Endothelial cell of umbilical vein (primary cell): ENCODE measurements at regions not wholly inside any gene's neighbourhood (a gene's known extent, or its start where the extent isn't known, plus 50 kb on each side); places are given as distances from the start of the nearest gene placed in this dataset.
"Not testable (repeated sequence)": the region's sequence is repeated elsewhere in the genome, so short reads cannot be mapped to it uniquely, and the experiment has no call there.

Source experiments
- BruUV-seq: library from RNA; stranded (reverse); fragments of 400-500 nt; replicated peaks from 2 replicates; lab custom pipeline; 2021; lab: Mats Ljungman, UMichigan
- CTCF ChIA-PET: fragments of 300-600, 350-600 bp; sonication (Branson Sonifier 250); formaldehyde crosslinking; loops from one replicate; lab custom pipeline; 2021; ENCODE audit warnings: antibody characterized with exemption, inconsistent platforms; lab: Charles Lee
- POLR2A ChIA-PET: fragments of 300-600, 350-600 bp; sonication (Branson Sonifier 250); formaldehyde crosslinking; loops from one replicate; lab custom pipeline; 2021; ENCODE audit warnings: antibody characterized with exemption, inconsistent platforms; lab: Charles Lee
- DNase-seq: peaks from one replicate; pipeline ENCODE4 v3.0.0-alpha.2; 2011; ENCODE audit warnings: low read depth, low spot score
- FAIRE-seq: peaks from 2 replicates; lab custom pipeline; 2011; peaks lifted over from hg19 to GRCh38; lab: Jason Lieb, UNC
- H2AFZ ChIP-seq: 2 replicates; pipeline ENCODE4 v1.6.0; 2012; ENCODE audit warnings: low read depth, low read length, control low read depth, inconsistent platforms
- H3K27ac ChIP-seq: 2 replicates; pipeline ENCODE4 v1.5.1; 2011; ENCODE audit warnings: low read depth, mild to moderate bottlenecking, control low read depth, low read length, moderate library complexity; ENCODE audit not compliant: insufficient read depth
- H3K27me3 ChIP-seq, 2 experiments: 2 replicates each; pipeline versions ENCODE4 v1.6.0 to v1.6.1; 2011; ENCODE audit warnings: low read length in 2 of 2, mixed read lengths in 1 of 2; ENCODE audit not compliant: control insufficient read depth in 2 of 2, insufficient read depth in 2 of 2
- H3K36me3 ChIP-seq, 2 experiments: 2 replicates in 1 of 2; 3 replicates in 1 of 2; pipeline ENCODE4 v1.5.1; 2011; ENCODE audit warnings: low read length in 2 of 2, mild to moderate bottlenecking in 1 of 2, moderate library complexity in 1 of 2; ENCODE audit not compliant: control insufficient read depth in 2 of 2, insufficient read depth in 2 of 2; ENCODE audit errors: extremely low read depth in 1 of 2
- H3K4me1 ChIP-seq: 3 replicates; pipeline ENCODE4 v1.5.1; 2011; ENCODE audit warnings: mild to moderate bottlenecking, low read length; ENCODE audit not compliant: control insufficient read depth, insufficient read depth; ENCODE audit errors: extremely low read depth
- H3K4me2 ChIP-seq: 2 replicates; pipeline ENCODE4 v1.6.1; 2011; ENCODE audit warnings: low read length, control low read depth, mixed read lengths; ENCODE audit not compliant: insufficient read depth
- H3K4me3 ChIP-seq, 3 experiments: fragments of 200-600 bp in 1 of 3; sonication (generic), shearing (Covaris generic) in 1 of 3; replicated peaks in 1 of 3; 2 replicates each; pipeline ENCODE4 v1.5.1; 2011 to 2016; ENCODE audit warnings: control low read depth in 3 of 3, low read length in 3 of 3, mild to moderate bottlenecking in 2 of 3, inconsistent platforms in 1 of 3, low read depth in 1 of 3, moderate library complexity in 1 of 3; ENCODE audit not compliant: insufficient read depth in 1 of 3
- H3K79me2 ChIP-seq: 2 replicates; pipeline ENCODE4 v1.6.0; 2012; ENCODE audit warnings: low read length, inconsistent platforms; ENCODE audit not compliant: control insufficient read depth, insufficient read depth
- H3K9ac ChIP-seq: replicated peaks from 2 replicates; pipeline ENCODE3; 2011; ENCODE audit warnings: low read length, control low read depth; ENCODE audit not compliant: insufficient read depth; ENCODE audit errors: extremely low read depth
- H3K9me1 ChIP-seq: replicated peaks from 3 replicates; pipeline ENCODE4 v1.6.0; 2011; ENCODE audit warnings: mild to moderate bottlenecking, low read length; ENCODE audit not compliant: control insufficient read depth, insufficient read depth; ENCODE audit errors: extremely low read depth
- H3K9me3 ChIP-seq: replicated peaks from 2 replicates; pipeline ENCODE4 v1.5.1; 2012; ENCODE audit warnings: low read length, inconsistent platforms; ENCODE audit not compliant: control insufficient read depth, insufficient read depth
- H4K20me1 ChIP-seq: replicated peaks from 2 replicates; pipeline ENCODE3; 2011; ENCODE audit warnings: mild to moderate bottlenecking, low read length; ENCODE audit not compliant: control insufficient read depth, insufficient read depth; ENCODE audit errors: extremely low read depth
- EZH2 ChIP-seq: IDR thresholded peaks from 2 replicates; pipeline ENCODE4 v1.6.1; 2012; ENCODE audit warnings: borderline replicate concordance, low read depth, mild to moderate bottlenecking, moderate library complexity, low read length, inconsistent platforms; ENCODE audit not compliant: severe bottlenecking
- FOS ChIP-seq: IDR thresholded peaks from 2 replicates; pipeline ENCODE4 v1.6.1; 2011; ENCODE audit warnings: mild to moderate bottlenecking, low read length, moderate library complexity, borderline replicate concordance; ENCODE audit not compliant: insufficient read depth
- GATA2 ChIP-seq: IDR thresholded peaks from 2 replicates; pipeline ENCODE4 v1.7.0; 2011; ENCODE audit warnings: low read depth, mild to moderate bottlenecking, moderate library complexity, mixed read lengths, low read length; ENCODE audit not compliant: insufficient read length, insufficient read depth
- JUN ChIP-seq: IDR thresholded peaks from 2 replicates; pipeline ENCODE4 v1.6.1; 2011; ENCODE audit warnings: borderline replicate concordance, low read depth; ENCODE audit not compliant: insufficient read length, insufficient read depth
- MAX ChIP-seq: IDR thresholded peaks from 2 replicates; pipeline ENCODE4 v1.6.1; 2011; ENCODE audit not compliant: insufficient read depth, insufficient read length
- MYC ChIP-seq: IDR thresholded peaks from one replicate; pipeline ENCODE4 v1.6.1; 2011; ENCODE audit warnings: mild to moderate bottlenecking, low read depth, low read length
- POLR2A ChIP-seq: IDR thresholded peaks from 2 replicates; pipeline ENCODE4 v1.6.1; 2012; ENCODE audit warnings: low read depth, mild to moderate bottlenecking, control low read depth, low read length
- POLR2AphosphoS5 ChIP-seq: IDR thresholded peaks from 2 replicates; pipeline ENCODE4 v1.6.1; 2012; ENCODE audit warnings: low read depth, mild to moderate bottlenecking, control low read depth, low read length, moderate library complexity; ENCODE audit not compliant: insufficient read depth
- dilution Hi-C: fragments of 300-500 bp; cut with MboI; formaldehyde crosslinking; loops from one replicate; pipeline ENCODE4 v1.15.0; 2019; ENCODE audit warnings: low sequenced_read_pairs; ENCODE audit not compliant: extremely low pct_ligation_motif_present
- intact Hi-C: fragments of 100-400 bp; cut with micrococcal nuclease; formaldehyde crosslinking; loops from one replicate; pipeline ENCODE4 v1.10.0; 2022
- TF ChIP-seq, protein P1 (sequence below), 2 donors: IDR thresholded peaks; 1 replicate in 1 of 2; 2 replicates in 1 of 2; pipeline ENCODE4 v1.5.1; 2011; ENCODE audit warnings: low read length in 2 of 2, mild to moderate bottlenecking in 2 of 2, moderate library complexity in 2 of 2, control low read depth in 1 of 2, inconsistent platforms in 1 of 2, low read depth in 1 of 2; ENCODE audit not compliant: insufficient read depth in 1 of 2; ENCODE audit errors: extremely low read depth in 1 of 2

- POLR2A ChIA-PET: no interaction called here
- no peak for FAIRE-seq
Observed at GRCh38 chr4:101411926-101412325, 64.6 kb upstream of the PPP3CA start.

GRCh38 chr4:101411281-101411910 is 64.1 kb upstream of the PPP3CA start:
- intact Hi-C loops: not testable (repeated sequence)
- CTCF ChIA-PET: interaction anchor here (1.0 kb wide), 1 partner anchor 7 kb away, joined by 3 read pairs; no protein-coding TSS in a partner anchor

More at GRCh38 chr4:101411926-101412325, 64.6 kb upstream of the PPP3CA start:
- Histone ChIP-seq H3K9ac (no peak overlapping the region), H3K36me3 (no peaks in the 10 kb centered on the region), H3K9me1 (no peaks in the 10 kb centered on the region), H2AFZ (no peak overlapping the region), H3K4me3 (no peak overlapping the region), H3K27me3 (no peaks in the 10 kb centered on the region), H3K79me2 (no peaks in the 10 kb centered on the region), H3K9me3 (no peaks in the 10 kb centered on the region), H4K20me1 (no peaks in the 10 kb centered on the region), H3K27ac (no peak overlapping the region), H3K4me2 (no peak overlapping the region), H3K4me1 (peaks cover 8% of the 10 kb centered on the region)
- CTCF ChIA-PET: interaction anchor here (1.0 kb wide), 1 partner anchor 8 kb away, joined by 3 read pairs; no protein-coding TSS in a partner anchor
- dilution Hi-C loops: no loop called here
- TF ChIP-seq, protein P1, sequence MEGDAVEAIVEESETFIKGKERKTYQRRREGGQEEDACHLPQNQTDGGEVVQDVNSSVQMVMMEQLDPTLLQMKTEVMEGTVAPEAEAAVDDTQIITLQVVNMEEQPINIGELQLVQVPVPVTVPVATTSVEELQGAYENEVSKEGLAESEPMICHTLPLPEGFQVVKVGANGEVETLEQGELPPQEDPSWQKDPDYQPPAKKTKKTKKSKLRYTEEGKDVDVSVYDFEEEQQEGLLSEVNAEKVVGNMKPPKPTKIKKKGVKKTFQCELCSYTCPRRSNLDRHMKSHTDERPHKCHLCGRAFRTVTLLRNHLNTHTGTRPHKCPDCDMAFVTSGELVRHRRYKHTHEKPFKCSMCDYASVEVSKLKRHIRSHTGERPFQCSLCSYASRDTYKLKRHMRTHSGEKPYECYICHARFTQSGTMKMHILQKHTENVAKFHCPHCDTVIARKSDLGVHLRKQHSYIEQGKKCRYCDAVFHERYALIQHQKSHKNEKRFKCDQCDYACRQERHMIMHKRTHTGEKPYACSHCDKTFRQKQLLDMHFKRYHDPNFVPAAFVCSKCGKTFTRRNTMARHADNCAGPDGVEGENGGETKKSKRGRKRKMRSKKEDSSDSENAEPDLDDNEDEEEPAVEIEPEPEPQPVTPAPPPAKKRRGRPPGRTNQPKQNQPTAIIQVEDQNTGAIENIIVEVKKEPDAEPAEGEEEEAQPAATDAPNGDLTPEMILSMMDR (IDR thresholded peaks at IDR 0.05; ENCODE audit: extremely low read depth in 1 of 2, insufficient read depth in 1 of 2, low read depth in 1 of 2, low read length in 2 of 2): no peak
- no peak for TF ChIP-seq JUN
- TF ChIP-seq GATA2: no peak
- no peak for TF ChIP-seq MYC
- TF ChIP-seq FOS: no peak
- TF ChIP-seq EZH2: no peak
- no peak for TF ChIP-seq MAX
- no peak for TF ChIP-seq POLR2AphosphoS5
- TF ChIP-seq POLR2A: no peak
- intact Hi-C loops: no loop called here
- BruUV-seq: no TSS peak
- DNase-seq: no peak

More at GRCh38 chr4:101411281-101411910, 64.1 kb upstream of the PPP3CA start:
- dilution Hi-C loops, BruUV-seq, POLR2A ChIA-PET, H3K79me2 ChIP-seq, H3K27ac ChIP-seq, FAIRE-seq, H3K27me3 ChIP-seq, H2AFZ ChIP-seq, DNase-seq, H3K9ac ChIP-seq, H4K20me1 ChIP-seq, H3K36me3 ChIP-seq, H3K4me3 ChIP-seq, H3K9me3 ChIP-seq, H3K4me2 ChIP-seq, H3K9me1 ChIP-seq, H3K4me1 ChIP-seq: not testable (repeated sequence)
